ENCODE measurements at regions not wholly inside any gene's neighbourhood (a gene's known extent, or its start where the extent isn't known, plus 50 kb on each side); places are given as distances from the start of the nearest gene placed in this dataset.
"Not testable (repeated sequence)": the region's sequence is repeated elsewhere in the genome, so short reads cannot be mapped to it uniquely, and the experiment has no call there.

- Mint-ChIP-seq H3K9me3 (peaks cover 15% of the 10 kb centered on the region), H3K27ac (no peak overlapping the region), H3K4me1 (ENCODE audit: low read depth) (no peaks in the 10 kb centered on the region), H3K36me3 (ENCODE audit: low read depth) (no peaks in the 10 kb centered on the region), H3K27me3 (ENCODE audit: low read depth) (no peaks in the 10 kb centered on the region), H3K4me3 (no peak overlapping the region)
- DNase-seq (ENCODE audit: low spot score) = no peak
Measured at GRCh38 chr13:66074018-66074615, 1156.0 kb downstream of the PCDH9 start.

GRCh38 chr13:66072097-66072496, 1158.0 kb downstream of the PCDH9 start:
- H3K27me3 Mint-ChIP-seq (ENCODE audit: low read depth); H3K4me3 Mint-ChIP-seq; H3K36me3 Mint-ChIP-seq (ENCODE audit: low read depth); H3K4me1 Mint-ChIP-seq (ENCODE audit: low read depth); H3K27ac Mint-ChIP-seq; DNase-seq (ENCODE audit: low spot score): not testable (repeated sequence)
- H3K9me3 Mint-ChIP-seq = peaks cover 16% of the 10 kb centered on the region

GRCh38 chr13:66071608-66072007, 1158.5 kb downstream of the PCDH9 start:
- DNase-seq (ENCODE audit: low spot score) = no peak
- Mint-ChIP-seq H3K36me3 (ENCODE audit: low read depth) (no peaks in the 10 kb centered on the region), H3K4me1 (ENCODE audit: low read depth) (no peaks in the 10 kb centered on the region), H3K4me3 (no peak overlapping the region), H3K27me3 (ENCODE audit: low read depth) (no peaks in the 10 kb centered on the region), H3K9me3 (peaks cover 15% of the 10 kb centered on the region), H3K27ac (no peak overlapping the region)

- Mint-ChIP-seq H3K27ac (no peak overlapping the region), H3K4me3 (no peak overlapping the region), H3K27me3 (ENCODE audit: low read depth) (no peaks in the 10 kb centered on the region), H3K4me1 (ENCODE audit: low read depth) (no peaks in the 10 kb centered on the region), H3K9me3 (peaks cover 12% of the 10 kb centered on the region), H3K36me3 (ENCODE audit: low read depth) (no peaks in the 10 kb centered on the region)
- no peak for DNase-seq (ENCODE audit: low spot score)
Measured at GRCh38 chr13:66071029-66071428, 1159.1 kb downstream of the PCDH9 start.

GRCh38 chr13:66069570-66069969, 1160.6 kb downstream of the PCDH9 start:
- no peak for DNase-seq (ENCODE audit: low spot score)
- H3K4me1 Mint-ChIP-seq (ENCODE audit: low read depth) = no peaks in the 10 kb centered on the region
- H3K9me3 Mint-ChIP-seq = peaks cover 12% of the 10 kb centered on the region
- no peak overlapping the region for H3K27ac Mint-ChIP-seq
- H3K36me3 Mint-ChIP-seq (ENCODE audit: low read depth) = no peaks in the 10 kb centered on the region
- no peak overlapping the region for H3K4me3 Mint-ChIP-seq
- no peaks in the 10 kb centered on the region for H3K27me3 Mint-ChIP-seq (ENCODE audit: low read depth)

- no peaks in the 10 kb centered on the region for H3K36me3 Mint-ChIP-seq (ENCODE audit: low read depth)
- H3K27me3 Mint-ChIP-seq (ENCODE audit: low read depth) = no peaks in the 10 kb centered on the region
- no peaks in the 10 kb centered on the region for H3K4me1 Mint-ChIP-seq (ENCODE audit: low read depth)
- H3K27ac Mint-ChIP-seq = no peak overlapping the region
- H3K9me3 Mint-ChIP-seq = peaks cover 11% of the 10 kb centered on the region
- no peak for DNase-seq (ENCODE audit: low spot score)
- no peak overlapping the region for H3K4me3 Mint-ChIP-seq
Measured at GRCh38 chr13:66068683-66069082, 1161.5 kb downstream of the PCDH9 start.

GRCh38 chr13:66048888-66049287, 1181.2 kb downstream of the PCDH9 start:
- Mint-ChIP-seq H3K4me3 (no peak overlapping the region), H3K27ac (no peak overlapping the region), H3K9me3 (peaks cover 30% of the 10 kb centered on the region)

GRCh38 chr13:66040506-66040905, 1189.6 kb downstream of the PCDH9 start:
- DNase-seq (ENCODE audit: low spot score) = no peak
- Mint-ChIP-seq H3K36me3 (ENCODE audit: low read depth) (no peaks in the 10 kb centered on the region), H3K27ac (no peak overlapping the region), H3K9me3 (peaks cover 6% of the 10 kb centered on the region), H3K4me3 (no peak overlapping the region), H3K27me3 (ENCODE audit: low read depth) (no peaks in the 10 kb centered on the region), H3K4me1 (ENCODE audit: low read depth) (no peaks in the 10 kb centered on the region)

More at GRCh38 chr13:66048888-66049287, 1181.2 kb downstream of the PCDH9 start:
- no peak for DNase-seq (ENCODE audit: low spot score)
- no peaks in the 10 kb centered on the region for H3K4me1 Mint-ChIP-seq (ENCODE audit: low read depth)
- no peaks in the 10 kb centered on the region for H3K36me3 Mint-ChIP-seq (ENCODE audit: low read depth)
- H3K27me3 Mint-ChIP-seq (ENCODE audit: low read depth) = no peaks in the 10 kb centered on the region

- H3K27ac Mint-ChIP-seq = no peak overlapping the region
- no peak overlapping the region for H3K4me3 Mint-ChIP-seq
- H3K9me3 Mint-ChIP-seq = peaks cover 12% of the 10 kb centered on the region
- H3K27me3 Mint-ChIP-seq (ENCODE audit: low read depth) = no peaks in the 10 kb centered on the region
- no peak for DNase-seq (ENCODE audit: low spot score)
- H3K4me1 Mint-ChIP-seq (ENCODE audit: low read depth) = no peaks in the 10 kb centered on the region
- no peaks in the 10 kb centered on the region for H3K36me3 Mint-ChIP-seq (ENCODE audit: low read depth)
Measured at GRCh38 chr13:66037096-66037495, 1193.0 kb downstream of the PCDH9 start.

GRCh38 chr13:66036636-66037035, 1193.5 kb downstream of the PCDH9 start:
- Mint-ChIP-seq H3K27ac (no peak overlapping the region), H3K4me1 (ENCODE audit: low read depth) (no peaks in the 10 kb centered on the region)
- no peak for DNase-seq (ENCODE audit: low spot score)

GRCh38 chr13:66036024-66036614, 1194.0 kb downstream of the PCDH9 start:
- no peak overlapping the region for H3K4me3 Mint-ChIP-seq
- no peaks in the 10 kb centered on the region for H3K27me3 Mint-ChIP-seq (ENCODE audit: low read depth)
- H3K9me3 Mint-ChIP-seq = peaks cover 12% of the 10 kb centered on the region
- no peak overlapping the region for H3K27ac Mint-ChIP-seq
- no peaks in the 10 kb centered on the region for H3K4me1 Mint-ChIP-seq (ENCODE audit: low read depth)
- no peak for DNase-seq (ENCODE audit: low spot score)
- no peaks in the 10 kb centered on the region for H3K36me3 Mint-ChIP-seq (ENCODE audit: low read depth)

More at GRCh38 chr13:66036636-66037035, 1193.5 kb downstream of the PCDH9 start:
- Mint-ChIP-seq H3K4me3 (no peak overlapping the region), H3K27me3 (ENCODE audit: low read depth) (no peaks in the 10 kb centered on the region), H3K36me3 (ENCODE audit: low read depth) (no peaks in the 10 kb centered on the region), H3K9me3 (peaks cover 12% of the 10 kb centered on the region)

GRCh38 chr13:66033924-66034323, 1196.2 kb downstream of the PCDH9 start:
- H3K36me3 Mint-ChIP-seq (ENCODE audit: low read depth) = no peaks in the 10 kb centered on the region
- no peaks in the 10 kb centered on the region for H3K27me3 Mint-ChIP-seq (ENCODE audit: low read depth)
- DNase-seq (ENCODE audit: low spot score) = no peak
- H3K4me1 Mint-ChIP-seq (ENCODE audit: low read depth) = no peaks in the 10 kb centered on the region
- peaks cover 16% of the 10 kb centered on the region for H3K9me3 Mint-ChIP-seq
- no peak overlapping the region for H3K27ac Mint-ChIP-seq
- H3K4me3 Mint-ChIP-seq = no peak overlapping the region

- Mint-ChIP-seq H3K27me3 (ENCODE audit: low read depth) (no peaks in the 10 kb centered on the region), H3K4me3 (no peak overlapping the region), H3K36me3 (ENCODE audit: low read depth) (no peaks in the 10 kb centered on the region), H3K4me1 (ENCODE audit: low read depth) (no peaks in the 10 kb centered on the region), H3K27ac (no peak overlapping the region), H3K9me3 (peaks cover 5% of the 10 kb centered on the region)
- no peak for DNase-seq (ENCODE audit: low spot score)
Measured at GRCh38 chr13:66021846-66022245, 1208.3 kb downstream of the PCDH9 start.

- H3K4me3 Mint-ChIP-seq = no peak overlapping the region
- no peaks in the 10 kb centered on the region for H3K27me3 Mint-ChIP-seq (ENCODE audit: low read depth)
- H3K4me1 Mint-ChIP-seq (ENCODE audit: low read depth) = no peaks in the 10 kb centered on the region
Measured at GRCh38 chr13:66014771-66015170, 1215.4 kb downstream of the PCDH9 start.

GRCh38 chr13:66009241-66009640, 1220.9 kb downstream of the PCDH9 start:
- H3K4me3 Mint-ChIP-seq = no peak overlapping the region
- DNase-seq (ENCODE audit: low spot score) = no peak
- H3K9me3 Mint-ChIP-seq = peaks cover 16% of the 10 kb centered on the region
- no peaks in the 10 kb centered on the region for H3K36me3 Mint-ChIP-seq (ENCODE audit: low read depth)
- no peaks in the 10 kb centered on the region for H3K27me3 Mint-ChIP-seq (ENCODE audit: low read depth)
- no peak overlapping the region for H3K27ac Mint-ChIP-seq
- H3K4me1 Mint-ChIP-seq (ENCODE audit: low read depth) = no peaks in the 10 kb centered on the region

More at GRCh38 chr13:66014771-66015170, 1215.4 kb downstream of the PCDH9 start:
- Mint-ChIP-seq H3K27ac (no peak overlapping the region), H3K36me3 (ENCODE audit: low read depth) (no peaks in the 10 kb centered on the region), H3K9me3 (peaks cover 20% of the 10 kb centered on the region)
- no peak for DNase-seq (ENCODE audit: low spot score)
